Omental fat pad (tissue), 3 donors: ENCODE measurements at regions not wholly inside any gene's neighbourhood (a gene's known extent, or its start where the extent isn't known, plus 50 kb on each side); places are given as distances from the start of the nearest gene placed in this dataset.
"Not testable (repeated sequence)": the region's sequence is repeated elsewhere in the genome, so short reads cannot be mapped to it uniquely, and the experiment has no call there.

Experiments
- ATAC-seq: fragments of 150-250 bp; one replicate; pipeline ENCODE4 v1.9.1; 2016; ENCODE audit warnings: mild to moderate bottlenecking, moderate library complexity; ENCODE audit not compliant: low FRiP score
- DNase-seq: peaks from one replicate; pipeline ENCODE4 v3.0.0-alpha.2; 2019; ENCODE audit warnings: low spot score
- CTCF ChIP-seq, 3 donors: fragments of 450-650 bp; IDR thresholded peaks; one replicate each; pipeline ENCODE4 v1.5.1; 2016 to 2017; ENCODE audit warnings: antibody characterized with exemption in 3 of 3, mild to moderate bottlenecking in 3 of 3, moderate library complexity in 2 of 3

GRCh38 chr11:37465221-37465620 lies 867.2 kb upstream of the RAG2 start:
- no peak for DNase-seq
- no peak for TF ChIP-seq CTCF (IDR thresholded peaks at IDR 0.05)
- no peak for ATAC-seq

GRCh38 chr11:37459456-37459855 lies 861.4 kb upstream of the RAG2 start:
- ATAC-seq (no peak), DNase-seq (no peak)
- no peak for TF ChIP-seq CTCF (IDR thresholded peaks at IDR 0.05)

- ATAC-seq (no peak), DNase-seq (no peak)
- TF ChIP-seq CTCF (IDR thresholded peaks at IDR 0.05), result no peak
These were observed 858.7 kb upstream of the RAG2 start for GRCh38 chr11:37456746-37457145.

- ATAC-seq (no peak), DNase-seq (no peak)
- TF ChIP-seq CTCF (IDR thresholded peaks at IDR 0.05), result no peak
These were observed 853.9 kb upstream of the RAG2 start for GRCh38 chr11:37451903-37452302.

GRCh38 chr11:37450613-37451012 lies 852.6 kb upstream of the RAG2 start:
- no peak for ATAC-seq

GRCh38 chr11:37449146-37449545 lies 851.1 kb upstream of the RAG2 start:
- TF ChIP-seq CTCF (IDR thresholded peaks at IDR 0.05), result no peak
- ATAC-seq (no peak), DNase-seq (no peak)

More at GRCh38 chr11:37450613-37451012, 852.6 kb upstream of the RAG2 start:
- no peak for TF ChIP-seq CTCF (IDR thresholded peaks at IDR 0.05)
- no peak for DNase-seq

GRCh38 chr11:37442576-37442975 lies 844.5 kb upstream of the RAG2 start:
- DNase-seq, result no peak
- no peak for ATAC-seq
- no peak for TF ChIP-seq CTCF (IDR thresholded peaks at IDR 0.05)

GRCh38 chr11:37431633-37432230 lies 833.7 kb upstream of the RAG2 start:
- DNase-seq, ATAC-seq: not testable (repeated sequence)

- DNase-seq, ATAC-seq: not testable (repeated sequence)
These were observed 833.1 kb upstream of the RAG2 start for GRCh38 chr11:37430966-37431632.
